GM21367 (cell line): ENCODE measurements at regions not wholly inside any gene's neighbourhood (a gene's known extent, or its start where the extent isn't known, plus 50 kb on each side); places are given as distances from the start of the nearest gene placed in this dataset.

Experiments used
- ATAC-seq: cut with Tn5 transposase; IDR thresholded peaks from one replicate; pipeline ENCODE4 v1.9.1; 2021; ENCODE audit not compliant: unreplicated experiment

DNA sequence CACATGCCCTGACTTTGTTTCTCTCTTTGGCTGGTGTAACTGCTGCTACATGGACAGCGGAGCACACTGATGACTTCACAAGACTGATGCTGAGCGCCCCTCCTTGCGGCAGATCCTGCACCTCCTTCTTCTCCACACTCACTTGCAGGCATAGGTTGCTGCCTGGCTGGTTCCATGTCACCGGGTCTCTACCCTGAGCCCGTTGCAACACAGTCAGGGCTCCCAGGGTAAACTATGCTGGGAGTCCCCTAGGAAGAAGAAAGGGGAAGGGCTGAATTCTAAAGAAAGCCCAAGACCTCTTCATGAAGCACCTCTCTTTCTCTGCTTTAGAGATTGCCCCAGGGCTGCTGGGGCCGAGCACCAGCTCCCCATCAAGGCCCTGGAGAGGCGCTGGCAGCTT, 83.3 kb upstream of the DUSP22 start:
- ATAC-seq, result no peak

DNA sequence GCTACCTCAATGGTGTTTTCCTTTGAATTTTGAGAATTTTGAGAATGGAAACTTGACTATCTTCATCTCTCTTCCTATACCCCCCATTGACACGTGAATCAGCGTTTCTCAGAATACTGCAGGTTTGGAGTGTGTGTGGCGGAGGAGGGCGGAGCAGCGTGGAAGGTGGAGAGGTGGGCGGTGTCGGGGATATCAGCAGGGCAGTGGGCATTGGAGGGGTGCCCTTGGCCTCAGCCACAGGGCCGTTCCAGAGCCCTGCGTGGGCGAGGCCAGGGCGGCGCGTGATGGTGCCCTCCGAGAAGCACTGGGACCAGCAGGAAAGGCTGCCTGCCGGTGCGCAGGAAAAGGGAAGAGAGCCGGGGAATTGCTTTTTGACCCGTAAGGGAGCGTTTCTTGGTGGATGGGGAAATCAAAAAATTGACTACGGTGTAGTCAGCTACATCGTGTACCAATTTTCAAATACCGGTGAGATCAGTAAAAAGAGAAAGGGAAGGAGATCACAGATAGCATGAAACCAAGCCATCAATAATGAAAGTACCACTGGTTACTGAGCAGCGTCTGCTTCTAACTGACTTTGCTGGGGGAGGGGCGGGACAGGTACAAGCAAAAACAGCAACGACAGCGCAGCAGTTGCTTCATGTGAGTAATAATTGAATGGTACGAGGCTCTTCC, 82.7 kb upstream of the DUSP22 start:
- ATAC-seq, result peak; percentile 61

DNA sequence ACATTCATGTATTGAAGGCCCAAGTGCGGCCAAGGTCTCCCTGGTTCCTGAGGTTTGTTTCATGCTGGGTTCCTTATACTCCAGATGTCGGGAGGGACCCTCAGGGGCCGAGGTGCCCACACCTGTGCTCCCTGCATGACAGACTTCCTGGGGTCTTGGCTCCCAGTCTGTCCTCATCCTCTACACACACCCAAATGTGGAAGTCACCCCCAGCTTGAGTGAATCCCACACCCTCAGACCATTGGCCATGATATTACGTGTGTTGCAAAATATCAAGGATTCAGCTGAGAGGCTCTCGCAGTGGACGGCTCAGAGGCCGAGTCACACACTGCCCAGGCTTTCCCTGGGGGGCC, 82.2 kb upstream of the DUSP22 start:
- ATAC-seq, result no peak

DNA sequence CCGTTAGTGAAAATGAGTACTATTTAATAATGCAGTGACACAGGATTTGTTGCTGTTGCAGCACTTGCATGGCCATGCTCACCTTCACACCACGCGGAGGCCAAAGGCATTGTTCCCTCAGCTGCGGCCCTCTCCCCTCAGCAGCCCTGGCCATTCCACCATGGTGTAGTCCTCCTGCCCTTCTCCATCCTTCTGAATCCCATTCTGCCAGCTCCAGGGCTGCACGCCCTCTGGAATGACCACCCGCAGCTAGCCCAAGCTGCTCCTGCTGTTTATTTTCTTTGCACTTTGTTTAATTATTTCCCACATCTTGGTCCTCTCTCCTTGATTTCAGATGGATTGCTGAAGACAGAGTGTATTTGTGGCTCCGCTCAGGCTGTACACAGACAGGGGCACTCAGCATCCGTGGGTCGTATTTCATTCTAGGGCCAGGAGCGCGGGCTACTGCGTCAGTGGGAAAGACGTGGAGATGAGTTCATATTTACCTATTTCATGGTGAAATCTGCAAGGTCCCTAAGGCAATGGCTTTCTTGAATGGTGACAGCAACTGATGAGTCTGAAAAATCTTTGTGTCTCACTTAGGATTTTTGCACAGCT, 81.4 kb upstream of the DUSP22 start:
- no peak for ATAC-seq

DNA sequence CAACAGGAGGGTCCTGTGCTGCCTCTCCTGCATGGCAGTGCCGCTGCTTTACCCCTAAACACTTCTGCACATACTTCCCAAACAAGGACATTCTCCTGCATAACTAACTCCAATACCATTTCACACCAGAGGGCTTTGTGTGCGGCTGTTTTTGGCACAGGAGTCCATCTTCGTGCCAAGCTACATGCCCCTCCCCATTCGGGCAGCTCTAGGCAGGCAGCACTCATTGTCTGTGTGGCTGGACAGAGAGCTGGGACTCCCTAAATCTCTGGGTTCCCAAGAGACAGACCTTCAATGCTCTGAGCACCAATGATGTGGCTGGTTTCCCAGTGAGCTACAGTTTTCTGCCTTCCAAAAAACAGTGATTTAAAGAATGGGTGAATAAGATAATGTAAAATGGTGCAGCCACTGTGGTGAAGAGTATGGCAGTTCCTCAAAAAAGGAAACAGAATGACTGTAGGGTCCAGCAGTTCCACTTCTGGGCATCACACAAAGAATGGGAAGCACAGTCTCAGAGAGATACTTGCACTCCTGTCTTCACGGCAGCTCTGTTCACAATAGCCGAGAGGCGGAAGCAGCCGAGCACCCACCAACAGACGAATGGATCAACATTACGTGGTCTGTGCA, 80.3 kb upstream of the DUSP22 start:
- ATAC-seq, result no peak

DNA sequence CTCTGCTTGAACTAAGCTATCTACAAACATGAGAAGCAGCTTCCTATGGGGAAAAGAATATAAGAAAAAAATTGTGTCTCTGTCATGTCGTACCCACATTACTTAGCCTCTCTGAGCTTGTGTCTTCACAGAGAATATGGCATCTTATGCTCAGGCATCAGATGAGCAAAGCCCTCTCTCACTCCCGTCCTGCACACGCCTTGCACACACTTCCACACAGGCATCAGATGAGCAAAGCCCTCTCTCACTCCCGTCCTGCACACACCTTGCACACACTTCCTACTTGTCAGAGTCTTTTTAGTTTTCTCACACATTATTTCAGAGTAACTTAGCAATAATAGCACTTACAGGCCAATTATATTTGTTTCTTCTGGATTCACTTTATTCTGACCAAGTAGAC, 79.0 kb upstream of the DUSP22 start:
- no peak for ATAC-seq

DNA sequence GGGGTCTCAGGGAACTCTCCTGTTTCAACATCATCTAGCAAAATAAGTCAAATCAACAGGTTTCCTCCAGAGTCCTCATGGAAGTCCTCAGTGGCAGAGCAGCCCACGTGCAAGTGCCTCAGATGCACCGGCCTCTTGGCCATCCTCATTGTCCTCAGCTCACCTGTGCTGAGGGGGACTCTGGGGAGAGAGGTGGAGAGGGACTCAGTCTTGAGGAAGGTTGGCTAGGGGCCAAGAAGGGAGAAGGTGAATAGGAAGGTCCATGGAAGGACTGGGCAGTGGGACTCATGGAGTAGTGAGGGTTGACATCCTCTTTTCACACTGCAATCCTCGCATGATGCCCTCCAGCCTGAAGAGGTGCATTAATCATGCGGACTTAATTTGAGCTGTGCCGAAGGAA, 77.9 kb upstream of the DUSP22 start:
- ATAC-seq, result no peak

DNA sequence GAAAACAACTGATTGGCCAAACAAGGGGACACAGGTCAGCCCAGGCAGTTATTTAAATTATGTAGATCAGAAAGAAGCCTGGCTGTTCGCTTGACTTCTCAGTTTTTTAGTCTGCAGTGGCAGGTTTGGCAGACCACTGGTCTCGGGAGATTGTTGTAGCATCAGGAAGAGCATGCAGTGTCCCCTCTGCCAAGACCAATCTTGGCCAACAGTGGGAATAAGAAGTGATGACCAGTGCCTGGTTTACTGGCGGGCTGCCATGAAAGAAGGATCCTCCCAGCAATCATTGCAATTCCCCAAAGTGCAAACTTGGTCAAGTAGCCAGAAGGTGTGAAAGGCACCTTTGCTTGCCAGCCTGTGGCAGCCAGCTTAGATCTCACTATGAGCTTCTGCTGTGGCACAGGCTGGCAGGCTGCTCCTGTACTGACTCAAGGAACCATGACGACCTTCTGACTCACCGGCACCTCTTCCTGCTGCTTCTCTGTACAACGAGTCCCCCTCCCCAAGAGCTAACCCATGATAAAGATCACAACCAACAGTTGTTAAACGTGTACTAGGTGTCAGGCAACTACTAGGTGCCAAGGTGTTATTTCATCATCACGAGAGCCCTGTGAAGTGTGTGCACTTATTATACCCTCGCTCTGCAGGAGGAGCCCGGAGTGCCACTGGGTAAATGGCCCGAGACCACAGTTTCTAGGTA, 76.8 kb upstream of the DUSP22 start:
- no peak for ATAC-seq

DNA sequence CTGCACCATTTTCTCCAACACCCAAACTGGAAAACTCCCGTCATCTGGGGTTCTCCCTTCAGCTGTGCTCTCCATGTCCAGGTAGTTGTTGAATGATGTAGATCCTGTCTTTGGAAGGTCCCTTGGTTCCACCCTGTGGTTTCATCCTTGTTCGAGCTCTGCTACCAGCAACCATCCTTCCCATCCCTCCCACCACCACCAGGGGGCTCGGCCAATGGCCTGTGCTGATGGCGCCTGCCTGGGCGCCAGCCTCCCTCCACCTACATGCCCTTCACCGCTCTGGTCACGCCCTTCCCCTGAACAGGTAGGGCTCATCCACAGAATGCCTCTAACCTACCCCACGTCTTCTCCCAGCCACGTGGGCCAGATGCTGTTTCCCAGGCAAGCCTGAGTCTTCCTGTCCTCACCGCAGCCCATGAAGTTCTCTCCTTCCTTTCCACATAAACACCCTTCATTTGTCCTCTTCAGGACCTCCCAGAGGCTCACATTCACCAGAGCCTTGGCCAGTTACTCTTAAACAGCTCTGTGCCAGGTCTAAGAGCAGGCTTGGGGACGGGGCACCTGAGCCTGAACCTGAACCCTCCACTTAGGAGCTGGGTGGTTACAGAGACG, 75.1 kb upstream of the DUSP22 start:
- no peak for ATAC-seq

DNA sequence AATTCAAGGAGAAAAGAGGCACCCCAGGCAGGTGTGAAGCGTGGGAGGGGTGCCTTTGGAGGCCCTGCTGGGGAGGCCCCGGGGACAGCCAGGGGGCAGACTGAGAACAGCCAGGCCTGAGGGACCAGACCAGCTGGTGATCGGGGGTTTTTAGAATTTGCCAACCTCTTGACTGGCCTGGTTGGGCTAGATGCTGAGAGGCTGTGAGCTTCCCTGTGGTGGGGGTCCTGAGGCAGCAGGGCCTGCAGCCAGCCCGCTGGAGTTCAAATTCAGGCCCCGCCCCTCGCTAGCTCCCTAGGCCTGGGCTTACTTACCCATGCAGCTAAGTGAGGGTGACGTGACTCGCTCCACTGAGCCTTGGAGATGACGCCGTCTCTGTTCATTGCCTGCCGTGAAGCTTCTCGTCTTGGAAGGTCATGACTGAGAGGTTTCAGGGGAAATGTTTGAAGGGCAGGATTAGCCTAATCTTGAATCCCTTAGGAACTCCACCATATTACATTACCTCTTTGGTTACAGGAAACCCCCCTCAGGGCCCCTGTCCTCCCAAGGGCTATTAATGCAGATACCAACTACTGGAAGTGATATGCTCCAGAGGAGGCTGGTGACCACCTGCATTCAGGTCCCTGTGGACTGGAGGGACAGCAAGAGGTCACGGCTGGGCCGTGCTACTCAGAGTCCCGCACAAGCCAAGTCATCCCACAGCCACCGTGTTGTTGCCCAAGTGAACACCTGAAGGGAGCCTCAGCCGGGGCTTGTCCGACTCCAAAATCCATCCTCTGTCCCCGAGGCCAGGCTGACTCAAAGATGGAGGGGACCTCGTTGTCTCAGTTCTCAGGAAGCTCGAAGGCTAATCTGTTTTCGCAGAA, 73.9 kb upstream of the DUSP22 start:
- peak; percentile 41 for ATAC-seq

DNA sequence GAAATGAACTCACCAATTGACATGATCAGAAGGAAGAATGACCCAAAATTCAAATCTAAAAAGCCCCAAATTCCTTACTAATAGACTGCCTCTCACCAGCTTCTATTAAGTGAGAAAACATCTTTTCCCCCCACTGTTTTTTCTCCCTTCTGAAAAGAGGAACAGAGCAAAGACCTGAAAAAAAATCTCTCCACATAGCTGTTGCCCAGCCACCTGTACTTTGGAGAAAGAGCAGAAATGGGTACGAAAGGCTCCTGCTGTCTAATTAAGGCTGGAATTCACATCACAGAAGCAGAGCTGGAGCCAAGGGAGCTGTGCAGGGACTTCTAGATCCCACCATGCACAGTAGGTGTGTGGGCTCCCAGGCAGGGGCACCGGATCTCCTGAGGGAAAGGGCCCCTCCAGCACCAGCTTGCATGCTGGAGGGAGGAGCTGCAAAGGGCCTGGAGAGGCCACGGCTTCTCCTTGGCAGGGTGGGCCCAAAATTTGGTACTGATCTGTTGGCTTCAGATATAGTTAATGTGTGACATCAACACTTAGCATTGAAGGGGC, 73.2 kb upstream of the DUSP22 start:
- peak; percentile 24 for ATAC-seq

DNA sequence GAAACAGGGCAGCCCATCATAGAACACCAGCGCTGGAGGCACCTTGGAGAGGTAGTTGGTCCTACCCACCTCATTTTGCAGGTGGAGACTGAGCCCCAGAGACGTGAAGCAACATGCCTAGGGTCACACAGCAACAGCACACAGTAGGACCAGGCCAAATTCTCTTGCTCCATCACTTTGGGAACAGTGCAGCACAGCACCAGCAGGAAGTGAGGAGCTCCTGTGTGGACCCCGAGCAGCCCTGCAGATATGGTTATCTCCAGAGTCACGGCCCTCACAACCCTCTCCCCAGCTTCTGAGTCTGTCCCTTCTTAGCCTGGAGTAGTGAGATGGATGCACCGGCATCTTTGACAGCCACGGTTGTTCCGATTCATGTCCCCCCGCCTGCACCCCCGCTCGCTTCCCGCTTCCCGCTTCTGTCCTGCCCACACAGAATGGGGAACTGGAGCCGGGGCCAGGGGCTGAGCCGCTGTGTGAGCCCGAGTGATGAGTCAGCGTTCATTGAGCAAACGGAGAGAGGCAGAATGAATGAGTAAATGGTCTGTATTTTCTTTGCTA, 72.6 kb upstream of the DUSP22 start:
- ATAC-seq, result no peak

DNA sequence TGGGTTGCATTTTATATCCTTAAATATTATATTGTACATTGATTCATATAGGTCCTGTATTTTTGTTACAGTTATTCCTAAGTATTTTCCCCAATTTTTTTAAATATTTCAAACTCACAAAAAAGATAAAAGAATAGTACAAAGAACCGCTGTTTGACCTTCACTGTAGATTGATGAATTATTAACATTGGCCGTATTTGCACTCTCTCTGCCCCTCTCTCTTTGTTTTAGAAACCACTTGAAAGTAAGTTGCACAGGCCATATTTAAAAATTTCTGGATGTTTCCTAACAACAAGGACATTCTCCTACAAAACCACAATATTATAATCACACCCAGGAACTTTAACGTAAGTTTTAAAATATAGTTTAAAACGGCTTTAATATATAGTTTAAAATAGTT, 72.0 kb upstream of the DUSP22 start:
- no peak for ATAC-seq

DNA sequence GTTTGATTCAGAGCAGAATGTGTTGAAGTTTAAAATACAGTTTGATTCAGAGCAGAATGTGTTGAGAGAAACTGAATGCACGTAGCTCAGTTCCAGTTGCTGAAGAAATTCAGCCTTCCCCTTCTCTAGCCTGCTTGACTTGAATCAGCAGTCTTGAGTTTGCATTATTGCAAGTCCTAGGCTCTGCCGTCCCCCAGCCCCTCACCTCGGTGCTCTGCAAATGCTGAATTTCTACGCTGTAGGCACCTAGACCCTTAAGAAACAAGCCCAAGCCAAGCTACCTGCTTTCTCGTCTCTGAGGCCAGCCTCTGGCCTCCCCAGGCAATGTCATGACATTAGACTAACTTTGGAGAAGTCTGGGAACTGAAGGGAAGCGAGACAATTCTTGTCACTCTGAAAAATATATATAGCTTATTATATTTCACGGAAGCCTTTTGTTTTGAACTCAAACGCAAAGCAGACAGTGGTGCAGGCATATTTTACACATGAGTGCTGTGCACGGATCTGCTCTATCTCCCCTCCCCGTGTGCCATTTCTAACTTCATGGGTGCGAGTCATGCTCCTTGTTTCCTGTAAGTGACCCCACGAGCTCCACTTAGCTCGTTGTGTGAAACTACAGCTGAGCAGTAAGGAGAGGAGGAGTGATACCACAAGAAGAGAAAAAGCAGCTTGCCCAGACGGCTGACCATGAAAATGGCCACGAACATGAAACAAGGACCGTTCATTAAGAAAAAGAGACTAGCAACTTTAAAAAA, 71.4 kb upstream of the DUSP22 start:
- ATAC-seq, result no peak

DNA sequence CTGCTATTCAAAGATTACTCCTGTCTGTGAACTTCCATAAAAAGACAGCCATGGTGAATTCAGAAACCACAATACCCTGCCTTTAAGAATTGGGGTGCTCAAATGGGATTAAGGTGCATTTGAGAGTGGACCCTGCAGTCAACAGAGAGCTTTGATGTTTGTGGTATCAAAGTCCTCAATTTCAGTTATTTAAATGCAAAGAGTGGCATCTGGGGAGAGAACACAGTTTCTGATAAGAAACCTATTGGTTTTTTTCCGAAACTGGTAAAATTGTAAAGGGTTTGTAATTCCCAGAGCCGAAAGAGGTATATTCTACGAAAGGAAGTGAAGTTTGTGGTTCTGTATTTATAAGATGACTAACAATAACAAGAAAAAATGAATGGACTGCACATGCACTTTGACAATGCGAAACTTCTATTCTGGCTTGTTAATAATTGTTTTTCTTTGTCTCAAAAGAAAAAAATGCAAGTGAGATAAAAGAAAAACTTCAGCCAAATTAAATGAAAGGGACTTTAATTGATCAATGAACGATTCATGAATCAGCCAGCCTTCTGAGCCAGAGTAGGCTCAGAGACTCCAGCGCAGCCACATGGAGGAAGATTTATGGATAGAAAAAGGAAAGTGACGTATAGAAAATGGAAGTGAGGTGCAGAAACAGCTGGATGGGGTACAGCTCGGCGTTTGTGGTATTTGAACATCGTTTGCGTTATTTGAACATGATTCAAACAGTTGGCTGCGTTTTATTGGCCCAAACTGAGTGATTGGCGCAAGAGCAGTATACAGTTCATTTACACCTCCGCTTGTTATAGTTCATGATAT, 70.5 kb upstream of the DUSP22 start:
- ATAC-seq, result no peak

DNA sequence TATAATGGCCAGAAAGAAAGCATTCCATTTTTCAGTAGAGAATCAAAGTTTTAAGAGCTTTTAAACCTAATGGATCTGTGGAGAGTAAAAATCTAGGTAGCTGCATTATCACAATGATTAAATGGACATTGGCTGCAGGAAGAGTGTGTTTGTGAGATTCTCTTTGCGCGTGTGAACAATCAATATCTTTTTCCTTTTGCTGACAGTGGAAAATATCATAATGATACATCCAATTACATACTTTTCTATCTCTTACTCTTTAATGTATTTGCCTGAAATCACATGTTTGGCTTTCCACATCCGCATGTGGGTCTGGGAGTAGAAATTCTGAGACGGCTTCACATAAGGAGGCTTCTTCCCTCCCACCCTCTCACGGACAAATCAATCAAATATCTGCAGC, 69.8 kb upstream of the DUSP22 start:
- no peak for ATAC-seq

DNA sequence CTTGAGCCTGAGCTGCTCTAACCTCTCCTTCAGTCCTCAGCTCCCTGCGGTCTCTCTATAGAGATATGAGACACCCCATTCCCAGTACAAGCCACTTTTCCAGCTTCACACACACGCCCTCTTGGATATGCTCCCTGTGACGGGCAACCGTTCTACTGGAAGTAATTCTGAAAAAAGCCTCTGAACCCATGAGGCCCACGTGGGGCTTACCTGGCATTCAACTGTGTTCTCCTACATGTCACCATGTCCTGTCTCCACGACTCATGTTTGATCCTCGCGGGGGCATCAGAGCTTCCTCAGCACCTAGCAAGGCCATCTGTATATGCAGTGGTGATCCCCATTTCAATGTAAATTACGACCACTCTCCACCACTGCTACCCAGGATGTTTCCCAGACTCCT, 69.2 kb upstream of the DUSP22 start:
- ATAC-seq, result no peak

DNA sequence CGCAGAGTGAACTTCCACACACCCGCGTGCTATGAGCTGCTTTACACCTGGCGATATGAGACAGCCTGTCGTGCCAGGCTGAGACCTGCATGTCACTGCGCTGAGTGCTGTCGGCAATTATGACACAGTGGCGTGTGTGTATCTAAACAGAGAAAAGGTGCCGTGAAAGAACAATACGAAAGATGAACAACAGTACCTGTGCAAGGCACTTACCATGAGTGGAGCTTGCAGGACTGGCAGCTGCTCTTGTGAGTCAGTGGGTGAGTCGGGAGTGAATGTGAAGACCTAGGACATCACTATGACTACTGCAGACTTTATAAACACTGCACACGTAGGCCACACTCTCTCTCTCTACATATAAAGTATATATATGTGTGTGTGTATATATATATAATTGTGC, 68.5 kb upstream of the DUSP22 start:
- no peak for ATAC-seq

DNA sequence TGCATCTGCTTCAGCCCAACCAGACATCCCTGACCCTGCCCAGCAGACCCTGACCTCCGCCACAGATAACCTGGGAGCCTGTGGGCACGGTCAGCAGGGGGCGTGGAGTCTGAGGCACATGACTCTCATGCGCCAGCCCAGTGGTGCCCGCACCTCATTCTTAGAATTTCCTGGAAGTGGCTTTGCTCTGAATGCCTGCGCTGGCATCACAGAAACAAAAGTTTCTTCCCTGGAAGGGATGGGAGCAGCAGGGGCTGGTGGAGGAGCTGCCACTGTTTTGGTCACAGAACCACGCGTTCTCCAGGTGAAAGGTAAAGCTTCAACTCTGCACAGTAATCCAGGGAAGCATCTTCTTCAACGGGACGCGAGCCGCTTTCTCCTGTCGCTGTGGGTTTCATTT, 67.9 kb upstream of the DUSP22 start:
- no peak for ATAC-seq
